Muscle of leg (tissue), 3 donors: ENCODE measurements at regions not wholly inside any gene's neighbourhood (a gene's known extent, or its start where the extent isn't known, plus 50 kb on each side); places are given as distances from the start of the nearest gene placed in this dataset.
A peak's percentile ranks its signal among the peaks of the same experiment; 100 is the strongest.
"Not testable (repeated sequence)": the region's sequence is repeated elsewhere in the genome, so short reads cannot be mapped to it uniquely, and the experiment has no call there.

Source experiments
- DNase-seq: peaks from one replicate; pipeline ENCODE4 v3.0.0; 2013
- H3K27ac ChIP-seq: one replicate; pipeline ENCODE4 v1.5.1; 2013; ENCODE audit warnings: mild to moderate bottlenecking, low read length, control low read depth
- H3K27me3 ChIP-seq: one replicate; pipeline ENCODE4 v1.6.1; 2013; ENCODE audit warnings: low read length; ENCODE audit not compliant: control insufficient read depth, insufficient read depth
- H3K36me3 ChIP-seq: one replicate; pipeline ENCODE4 v1.6.1; 2013; ENCODE audit warnings: low read length; ENCODE audit not compliant: control insufficient read depth, insufficient read depth
- H3K4me1 ChIP-seq: one replicate; pipeline ENCODE4 v1.6.1; 2013; ENCODE audit warnings: low read length; ENCODE audit not compliant: control insufficient read depth, insufficient read depth
- H3K4me3 ChIP-seq: one replicate; pipeline ENCODE4 v1.5.1; 2013; ENCODE audit warnings: low read length, control low read depth
- H3K9me3 ChIP-seq: replicated peaks from 2 replicates; pipeline ENCODE4 v1.6.1; 2013; ENCODE audit warnings: low read depth, low read length; ENCODE audit not compliant: control insufficient read depth
- WGBS: methylation state at CpG from one replicate; pipeline ENCODE4 v1.1.5; 2013; ENCODE audit warnings: missing lambda C conversion rate; ENCODE audit not compliant: insufficient coverage; 5-methylcytosine and 5-hydroxymethylcytosine counted together

DNA sequence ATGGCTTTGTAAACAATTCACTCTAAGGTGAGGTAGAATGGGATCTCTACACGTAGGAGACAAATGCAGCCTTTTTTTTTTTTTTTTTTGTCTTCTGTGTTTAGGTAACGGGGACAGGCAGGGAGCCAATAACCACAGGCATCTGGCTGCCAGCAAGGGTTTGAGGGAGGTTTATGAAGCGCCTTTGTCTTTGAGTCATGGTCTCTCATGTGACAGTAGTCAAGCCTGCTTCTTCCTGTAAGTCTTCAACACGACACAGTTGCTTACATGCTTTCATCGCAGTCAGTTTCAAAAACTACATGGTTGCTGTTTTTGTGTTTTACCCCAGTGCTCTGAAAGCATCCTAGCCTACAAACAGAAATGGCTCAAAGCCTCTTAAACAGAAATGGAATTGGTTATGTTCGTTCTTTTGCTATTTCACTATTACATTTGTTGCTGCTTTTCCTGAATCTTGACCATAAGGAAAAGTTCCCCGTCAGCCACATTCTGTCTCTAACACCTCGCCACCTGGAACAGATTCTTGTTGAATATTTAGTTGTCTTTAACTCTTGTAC, 127.8 kb upstream of the METTL14 start:
- Histone ChIP-seq H3K27ac (no peak overlapping the region), H3K9me3 (no peaks in the 10 kb centered on the region), H3K27me3 (no peaks in the 10 kb centered on the region), H3K4me1 (no peaks in the 10 kb centered on the region), H3K36me3 (no peaks in the 10 kb centered on the region), H3K4me3 (no peak overlapping the region)
- DNase-seq: no peak
- no CpG with 5 or more reads among the region's 8 CpGs for WGBS

DNA sequence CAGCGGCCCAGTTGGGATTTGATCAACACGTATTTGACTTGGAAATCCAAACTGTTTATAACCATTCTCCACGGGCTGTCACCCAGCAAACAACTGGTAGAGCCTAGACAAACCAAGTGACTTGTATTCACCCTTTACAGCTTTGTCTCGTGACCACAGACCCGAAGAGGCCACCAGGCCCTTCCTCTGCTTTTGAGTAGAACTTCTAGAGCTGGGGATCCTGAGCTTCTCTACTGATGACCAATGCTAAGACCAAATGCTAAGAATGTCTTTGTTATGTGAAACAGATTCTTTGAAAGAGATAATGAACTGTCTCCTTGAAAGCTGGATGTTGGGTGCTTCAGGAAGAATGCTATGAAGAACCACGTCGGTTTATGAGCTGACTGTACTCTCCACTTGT, 127.0 kb upstream of the METTL14 start:
- not testable (repeated sequence) for H3K9me3 ChIP-seq, H3K4me1 ChIP-seq, H3K27me3 ChIP-seq, H3K4me3 ChIP-seq, DNase-seq, H3K36me3 ChIP-seq, H3K27ac ChIP-seq
- no CpG with 5 or more reads among the region's 7 CpGs for WGBS

DNA sequence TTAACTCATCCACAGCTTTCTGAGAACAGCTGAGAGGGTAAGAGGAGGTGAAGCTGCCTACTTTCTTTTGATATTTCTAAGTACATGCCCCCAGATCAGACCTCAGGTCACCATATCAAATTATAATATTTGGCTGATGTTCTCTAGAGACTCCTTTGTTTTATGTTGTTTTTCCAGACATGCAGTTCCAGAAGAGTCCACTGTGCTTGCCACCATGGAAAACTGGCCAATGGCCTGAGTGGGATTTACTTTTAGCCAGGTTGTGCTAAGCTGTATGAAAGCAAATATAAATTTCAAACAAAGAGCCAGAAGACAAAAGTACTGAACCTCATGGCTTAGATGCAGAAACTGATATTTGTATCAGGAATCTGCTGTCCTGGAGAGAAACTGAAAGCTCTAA, 123.6 kb upstream of the METTL14 start:
- H3K4me1 ChIP-seq, H3K27ac ChIP-seq, DNase-seq, H3K4me3 ChIP-seq, H3K27me3 ChIP-seq, H3K36me3 ChIP-seq, H3K9me3 ChIP-seq: not testable (repeated sequence)

DNA sequence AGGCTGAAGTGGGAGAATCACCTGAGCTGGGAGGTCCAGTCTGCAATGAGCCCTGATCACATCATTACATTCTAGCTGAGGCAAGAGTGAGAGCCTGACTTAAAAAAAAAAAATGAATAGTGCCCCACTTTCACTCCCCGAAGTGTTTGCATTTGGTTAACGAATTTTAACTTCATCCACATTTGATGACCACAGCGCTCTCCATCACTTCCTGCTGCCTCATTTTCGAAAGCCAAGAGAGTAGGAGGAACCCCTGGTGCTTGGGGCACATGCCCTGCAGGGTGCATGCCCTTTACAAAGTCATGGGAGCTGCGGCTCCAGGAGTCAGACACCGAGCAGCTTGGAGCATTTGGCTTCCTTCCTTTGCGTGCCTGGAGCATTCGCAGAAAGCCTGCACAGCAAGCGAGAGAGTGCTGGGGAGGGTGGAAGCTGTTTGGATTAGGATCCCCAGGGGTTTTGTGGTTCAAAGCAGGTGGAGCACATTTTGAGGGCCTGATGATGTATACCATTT, 119.1 kb upstream of the METTL14 start:
- not testable (repeated sequence) for H3K9me3 ChIP-seq, H3K36me3 ChIP-seq, H3K4me3 ChIP-seq, H3K4me1 ChIP-seq, H3K27me3 ChIP-seq, H3K27ac ChIP-seq
- WGBS: 0% methylated on average over 2 of the region's 9 CpGs
- peak; percentile 10 for DNase-seq

DNA sequence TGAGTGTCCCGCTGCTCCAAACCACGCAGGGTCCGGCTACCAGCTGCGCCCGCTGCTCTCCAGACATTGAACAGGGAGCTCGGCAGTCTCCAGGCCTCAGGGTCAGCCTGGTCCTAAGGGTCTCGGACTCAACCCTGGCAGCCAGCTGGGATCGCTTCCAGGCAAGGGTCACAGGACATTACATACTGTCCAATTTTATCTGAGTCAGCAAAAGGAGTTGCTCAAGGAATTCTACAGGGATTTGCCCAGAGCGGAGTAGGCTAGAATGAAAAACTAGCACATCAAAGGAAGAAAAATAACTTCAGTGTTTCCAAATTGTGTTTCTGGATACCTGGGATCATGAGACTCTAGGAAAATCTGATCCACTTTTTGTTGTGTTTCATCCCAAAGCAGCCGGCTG, 112.2 kb upstream of the METTL14 start:
- not testable (repeated sequence) for DNase-seq, H3K27me3 ChIP-seq, H3K36me3 ChIP-seq, H3K27ac ChIP-seq, H3K4me3 ChIP-seq, H3K4me1 ChIP-seq, H3K9me3 ChIP-seq
- 89% methylated on average over 9 of the region's 10 CpGs for WGBS

DNA sequence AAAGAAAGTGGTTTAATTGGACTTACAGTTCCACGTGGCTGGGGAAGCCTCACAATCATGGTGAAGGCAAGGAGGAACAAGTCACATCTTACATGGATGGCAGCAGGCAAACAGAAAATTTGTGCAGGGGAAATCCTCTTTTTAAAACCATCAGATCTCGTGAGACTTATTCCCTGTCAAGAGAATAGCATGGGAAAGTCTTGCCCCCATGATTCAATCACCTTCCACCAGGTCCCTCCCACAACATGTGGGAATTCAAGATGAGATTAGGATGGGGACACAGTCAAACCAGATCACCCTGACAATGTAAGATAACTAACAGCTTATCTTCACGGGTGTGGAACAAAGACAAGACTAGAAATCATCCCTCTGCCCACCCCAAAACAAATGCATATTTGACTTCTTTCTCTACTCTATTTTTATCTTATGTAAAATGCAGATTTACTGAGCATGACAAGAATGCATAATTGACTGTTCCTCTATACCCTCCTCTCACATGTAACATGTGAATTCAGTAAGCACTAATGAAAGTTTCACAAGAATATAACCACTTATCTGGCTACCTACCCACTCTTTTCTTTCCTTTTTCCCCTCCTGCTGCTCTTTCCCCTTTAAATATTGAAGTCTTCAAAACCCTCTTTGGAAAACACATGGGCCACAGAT, 110.8 kb upstream of the METTL14 start:
- H3K4me1 ChIP-seq, H3K36me3 ChIP-seq, H3K9me3 ChIP-seq, DNase-seq, H3K27me3 ChIP-seq, H3K27ac ChIP-seq, H3K4me3 ChIP-seq: not testable (repeated sequence)
- WGBS: 20% methylated on average over 1 of the region's 3 CpGs

DNA sequence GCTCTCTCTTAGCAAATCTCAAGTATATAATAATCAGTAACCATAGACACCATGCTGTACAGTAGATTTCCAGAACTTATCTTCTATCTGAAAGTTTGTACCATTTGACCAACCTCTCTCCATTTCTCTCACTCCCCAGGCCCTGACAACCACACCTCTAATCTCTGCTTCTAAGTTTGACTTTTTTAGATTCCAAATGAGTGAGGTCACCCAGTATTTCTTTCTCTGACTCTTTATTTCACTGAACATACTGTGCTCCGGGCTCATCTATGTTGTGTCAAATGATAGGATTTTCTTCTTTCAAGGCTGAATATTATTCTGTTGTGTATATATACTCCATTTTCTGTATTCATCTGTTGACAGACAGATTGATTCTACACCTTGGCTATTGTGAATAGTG, 110.1 kb upstream of the METTL14 start:
- not testable (repeated sequence) for H3K27me3 ChIP-seq, H3K36me3 ChIP-seq, H3K4me3 ChIP-seq, H3K4me1 ChIP-seq, H3K9me3 ChIP-seq, H3K27ac ChIP-seq, DNase-seq
- no CpG with 5 or more reads among the region's 1 CpG for WGBS

DNA sequence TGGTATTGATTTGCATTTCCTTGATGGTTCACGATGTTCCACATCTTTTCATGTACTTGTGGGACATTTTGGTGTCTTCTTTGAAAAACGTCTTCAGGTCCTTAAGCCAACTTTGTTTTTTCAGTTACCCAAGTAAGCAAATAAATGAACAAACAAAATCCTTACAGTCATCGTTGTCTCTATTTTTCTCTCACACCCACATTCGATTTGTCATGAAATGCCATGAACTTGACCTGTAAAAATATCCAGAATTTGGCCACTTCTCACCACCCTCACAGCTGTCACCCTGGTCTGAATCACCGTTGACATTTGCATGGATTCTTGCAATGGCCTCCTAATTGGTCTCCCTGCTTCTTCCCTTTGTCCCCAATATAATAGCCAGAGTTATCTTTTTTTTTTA, 109.5 kb upstream of the METTL14 start:
- 100% methylated on average over 1 of the region's 5 CpGs for WGBS
- not testable (repeated sequence) for H3K4me1 ChIP-seq

DNA sequence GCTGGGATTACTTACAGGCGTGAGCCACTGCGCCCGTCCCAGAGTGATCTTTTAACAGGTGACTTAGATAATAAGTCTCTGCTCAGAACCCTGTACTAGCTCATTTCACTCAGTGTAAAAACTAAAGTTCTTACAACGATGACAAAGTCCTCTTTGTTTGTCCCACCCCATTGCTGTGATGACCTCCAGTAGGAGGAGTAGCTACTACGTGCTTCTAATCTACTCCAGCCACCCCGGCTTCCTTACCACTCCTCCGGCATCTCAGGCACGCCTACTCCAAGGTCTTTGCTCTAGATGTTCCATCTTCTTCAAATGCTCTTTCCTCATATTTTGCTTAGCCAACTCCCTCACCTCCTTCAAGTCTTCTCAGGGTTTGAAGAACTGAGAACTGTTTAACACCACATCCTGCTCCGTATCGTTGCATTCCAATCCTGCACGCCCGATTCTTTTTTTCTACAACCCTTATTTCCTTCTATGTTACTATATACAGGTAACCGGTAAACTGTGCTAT, 108.4 kb upstream of the METTL14 start:
- WGBS: 98% methylated on average over 6 of the region's 13 CpGs
- H3K4me1 ChIP-seq, H3K27ac ChIP-seq, H3K9me3 ChIP-seq, DNase-seq, H3K36me3 ChIP-seq, H3K4me3 ChIP-seq, H3K27me3 ChIP-seq: not testable (repeated sequence)

More for the DNA sequence above, 109.5 kb upstream of the METTL14 start:
- not testable (repeated sequence) for H3K36me3 ChIP-seq, H3K27me3 ChIP-seq, H3K9me3 ChIP-seq, DNase-seq, H3K4me3 ChIP-seq, H3K27ac ChIP-seq

DNA sequence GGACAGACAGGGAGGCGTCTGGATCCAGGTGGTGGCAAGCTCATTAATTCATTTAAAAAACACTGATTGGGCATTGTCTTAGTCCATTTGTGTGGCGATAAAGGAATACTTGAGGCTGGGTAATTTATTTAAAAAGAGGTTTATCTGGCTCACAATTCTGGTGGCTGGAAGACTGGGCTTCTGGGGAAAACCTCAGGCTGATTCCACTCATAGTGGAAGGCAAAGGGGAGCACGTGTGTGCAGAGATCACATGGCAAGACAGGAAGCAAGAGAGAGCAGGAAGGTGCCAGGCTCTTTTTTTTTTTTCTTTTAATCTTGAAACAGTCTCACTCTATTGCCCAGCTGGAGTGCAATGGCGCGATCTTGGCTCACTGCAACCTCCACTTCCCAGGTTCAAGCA, 100.2 kb upstream of the METTL14 start:
- Histone ChIP-seq H3K4me3 (no peak overlapping the region), H3K27ac (no peak overlapping the region), H3K36me3 (no peaks in the 10 kb centered on the region), H3K27me3 (peaks cover 3% of the 10 kb centered on the region), H3K4me1 (peaks cover 14% of the 10 kb centered on the region), H3K9me3 (no peaks in the 10 kb centered on the region)
- DNase-seq: no peak
- WGBS: 93% methylated on average over 3 of the region's 5 CpGs
